Superior temporal gyrus (tissue), 1 donor: ENCODE measurements at regions not wholly inside any gene's neighbourhood (a gene's known extent, or its start where the extent isn't known, plus 50 kb on each side); places are given as distances from the start of the nearest gene placed in this dataset.
"Not testable (repeated sequence)": the region's sequence is repeated elsewhere in the genome, so short reads cannot be mapped to it uniquely, and the experiment has no call there.

Source experiments
- DNase-seq: peaks from one replicate; pipeline ENCODE4 v3.0.0-alpha.2; 2016; ENCODE audit errors: extremely low spot score

DNA sequence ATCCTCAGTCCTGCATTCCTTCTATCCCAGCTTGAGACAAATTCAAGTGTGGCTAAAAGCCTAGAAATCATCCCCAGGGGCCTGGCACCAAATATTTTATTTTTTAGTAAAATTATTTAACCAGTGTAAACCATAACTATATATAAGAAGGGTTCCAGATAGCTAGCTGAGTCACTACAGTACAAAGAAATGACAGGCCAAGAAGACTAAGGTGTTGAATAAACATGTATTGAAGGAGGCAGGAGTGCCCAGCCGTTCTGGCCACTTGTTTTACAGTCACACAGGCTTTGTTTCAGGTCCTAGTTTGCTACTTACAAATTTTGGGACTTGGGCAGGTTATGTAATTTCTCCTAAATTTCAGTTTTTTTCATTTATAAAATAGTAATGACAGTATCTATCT lies 225.9 kb upstream of the PITX2 start:
- DNase-seq: no peak

GRCh38 chr4:110849461-110849860 lies 226.6 kb upstream of the PITX2 start:
- DNase-seq: no peak

DNA sequence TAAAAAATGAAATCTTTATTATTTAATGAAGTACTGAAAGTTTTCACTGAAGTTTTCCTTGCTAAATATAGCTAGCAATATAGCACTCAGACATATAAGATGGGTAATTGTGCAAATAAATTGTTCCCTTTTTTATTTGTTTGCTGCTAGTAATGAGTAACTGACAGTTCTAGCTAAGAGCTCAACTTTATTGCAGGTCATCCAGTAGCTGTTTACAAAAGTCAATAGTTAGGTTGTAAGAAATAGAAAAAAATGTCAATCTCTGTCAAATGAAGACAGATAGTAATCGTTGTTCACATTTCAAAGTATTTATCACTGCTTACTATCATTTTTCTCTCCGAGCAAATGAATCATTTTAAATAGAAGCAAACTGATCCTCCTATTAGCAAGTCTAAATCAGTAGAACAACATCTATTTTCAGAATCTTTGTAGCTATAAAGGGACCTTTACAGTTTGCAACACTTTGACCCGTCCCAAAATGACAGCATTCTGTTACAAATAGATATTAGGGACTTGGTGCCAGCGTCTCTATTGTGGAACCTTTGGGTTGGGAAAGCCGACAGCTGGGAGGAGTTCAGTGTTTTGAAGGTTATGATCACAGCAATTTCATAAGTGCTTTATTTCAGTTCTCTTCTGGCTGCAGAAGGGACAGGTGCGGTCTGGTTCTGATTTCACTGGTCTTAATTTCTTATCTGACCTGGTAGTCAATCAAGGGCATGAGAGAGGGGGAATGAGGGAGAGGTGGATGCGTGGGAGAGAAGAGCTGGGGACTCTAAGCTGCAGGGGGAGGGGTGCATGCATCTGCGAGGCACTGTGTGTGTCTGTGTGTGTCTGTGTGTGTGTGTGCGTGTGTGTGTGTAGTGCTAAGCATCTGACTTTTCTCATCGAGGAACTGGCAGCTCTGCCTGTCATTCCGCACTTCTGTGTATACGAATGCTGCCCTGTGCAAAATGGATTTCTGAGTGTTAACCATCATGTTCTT lies 227.9 kb upstream of the PITX2 start:
- DNase-seq: no peak

- DNase-seq: no peak
These were observed 229.1 kb upstream of the PITX2 start for GRCh38 chr4:110851989-110852388.

DNA sequence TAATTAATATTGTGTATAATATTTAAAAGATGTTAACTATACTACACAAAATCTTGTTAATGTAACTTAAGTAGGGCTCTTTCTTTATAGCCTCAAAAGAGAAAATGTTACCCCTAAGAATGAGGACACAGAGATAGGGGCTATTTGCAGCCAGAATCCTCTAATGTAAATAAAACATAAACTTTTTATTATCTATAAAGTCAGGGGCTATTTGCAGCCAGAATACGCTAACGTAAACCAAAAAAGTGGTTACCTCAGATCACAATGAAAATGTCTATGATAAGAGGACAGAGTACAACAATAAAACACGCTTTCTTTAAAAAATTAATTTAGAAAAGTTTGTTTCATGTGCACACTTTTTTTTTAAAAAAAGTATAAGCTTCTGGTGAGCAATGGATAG lies 229.9 kb upstream of the PITX2 start:
- no peak for DNase-seq

- no peak for DNase-seq
These were observed 230.4 kb upstream of the PITX2 start for GRCh38 chr4:110853242-110853641.

- DNase-seq: no peak
These were observed 231.3 kb upstream of the PITX2 start for GRCh38 chr4:110854021-110854678.

DNA sequence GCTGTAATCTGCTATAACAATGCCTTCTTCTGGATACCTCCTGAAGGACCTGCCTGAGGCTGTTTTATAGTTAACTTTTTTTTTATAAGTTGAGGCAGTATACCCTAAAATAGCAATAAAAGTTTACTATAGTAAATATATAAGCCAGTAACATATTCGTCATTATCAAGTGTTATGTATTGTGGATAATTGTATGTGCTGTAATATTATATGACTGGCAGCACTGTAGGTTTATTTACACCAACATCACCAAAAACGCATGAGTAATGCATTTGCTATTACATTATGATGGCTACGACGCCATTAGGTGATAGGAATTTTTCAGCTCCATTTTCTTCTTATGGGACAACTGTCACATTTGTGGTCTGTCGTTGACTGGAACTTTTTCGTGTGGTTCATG lies 237.2 kb upstream of the PITX2 start:
- no peak for DNase-seq

DNA sequence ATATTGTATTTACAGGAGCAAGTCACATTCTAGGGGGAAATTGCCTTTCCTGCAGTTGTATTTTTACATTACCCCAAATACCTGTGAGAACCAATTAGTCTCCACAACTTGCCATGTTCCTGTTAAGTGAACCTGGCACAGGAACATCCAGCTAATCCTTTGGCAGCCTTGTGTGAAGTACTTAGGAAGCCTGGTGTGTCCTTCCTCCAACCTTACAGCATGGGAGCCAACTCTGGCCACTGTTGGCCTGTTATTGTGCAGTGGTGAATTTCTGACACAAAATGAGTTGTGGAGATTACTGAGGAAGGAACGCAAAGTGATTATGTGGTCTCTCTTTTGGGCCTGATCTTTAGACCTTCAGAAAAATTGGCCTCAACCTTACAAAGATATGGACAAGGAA lies 238.0 kb upstream of the PITX2 start:
- no peak for DNase-seq

DNA sequence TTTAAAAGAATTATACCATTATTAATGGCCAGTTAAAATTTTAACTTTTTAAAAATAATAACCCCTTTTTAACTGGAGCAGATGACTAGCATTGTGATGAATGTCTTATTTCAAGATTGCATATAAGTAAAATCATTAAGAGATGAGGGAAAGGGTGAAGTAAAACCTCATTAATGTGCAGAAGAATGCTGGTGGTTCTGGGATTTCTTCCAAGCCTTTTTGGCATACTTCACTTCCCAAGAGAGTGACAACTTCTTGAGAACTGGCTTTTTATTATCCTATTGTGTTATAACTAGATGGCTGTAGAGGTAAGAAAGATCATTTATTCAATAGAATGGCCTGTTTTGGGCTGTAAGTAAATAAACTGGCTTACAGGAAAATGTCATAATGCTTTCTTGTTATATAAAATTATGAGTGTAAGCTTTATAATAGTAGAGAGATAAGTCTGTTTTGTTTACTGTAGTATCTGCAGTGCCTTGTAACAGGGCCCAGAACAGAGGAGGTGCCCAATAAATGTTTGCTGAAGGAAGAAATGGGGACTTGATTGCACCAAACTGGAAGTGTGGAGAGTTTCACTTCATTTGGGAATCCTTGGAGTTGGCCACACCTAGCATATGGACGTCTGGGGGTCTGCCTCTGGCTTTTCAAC lies 242.9 kb upstream of the PITX2 start:
- no peak for DNase-seq

DNA sequence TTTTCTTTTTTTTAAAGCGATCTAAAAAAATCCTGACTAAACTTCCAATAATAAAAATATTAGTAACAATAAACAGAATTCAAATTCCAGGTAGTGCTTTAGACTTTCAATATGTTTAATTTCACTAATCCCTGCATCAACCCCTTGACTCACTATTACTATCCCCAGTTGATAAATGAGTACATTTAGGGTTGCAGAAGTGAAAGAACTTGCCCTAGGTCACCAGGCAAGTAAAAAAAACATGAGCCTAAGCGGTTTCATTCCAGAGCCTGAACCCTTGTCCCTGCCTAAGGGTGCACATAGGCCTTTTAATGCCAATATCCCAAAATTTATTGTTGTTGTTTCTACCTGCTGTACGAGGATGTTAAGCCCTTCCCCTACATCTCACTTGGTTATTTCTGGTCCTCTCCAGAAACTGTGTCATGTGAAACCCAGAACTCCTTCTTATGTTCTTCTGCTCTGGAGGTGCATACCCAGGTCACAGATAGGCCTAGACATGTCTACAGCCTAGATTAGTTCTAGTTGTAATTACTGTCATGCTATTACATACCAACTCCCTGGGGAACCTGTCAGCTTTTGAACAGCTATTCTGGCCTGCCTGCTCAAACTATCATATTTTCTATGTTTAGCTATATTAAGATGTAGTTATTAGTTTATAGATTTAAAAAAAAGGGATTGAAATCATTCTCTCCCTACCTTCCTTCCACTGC lies 244.5 kb upstream of the PITX2 start:
- DNase-seq: no peak

DNA sequence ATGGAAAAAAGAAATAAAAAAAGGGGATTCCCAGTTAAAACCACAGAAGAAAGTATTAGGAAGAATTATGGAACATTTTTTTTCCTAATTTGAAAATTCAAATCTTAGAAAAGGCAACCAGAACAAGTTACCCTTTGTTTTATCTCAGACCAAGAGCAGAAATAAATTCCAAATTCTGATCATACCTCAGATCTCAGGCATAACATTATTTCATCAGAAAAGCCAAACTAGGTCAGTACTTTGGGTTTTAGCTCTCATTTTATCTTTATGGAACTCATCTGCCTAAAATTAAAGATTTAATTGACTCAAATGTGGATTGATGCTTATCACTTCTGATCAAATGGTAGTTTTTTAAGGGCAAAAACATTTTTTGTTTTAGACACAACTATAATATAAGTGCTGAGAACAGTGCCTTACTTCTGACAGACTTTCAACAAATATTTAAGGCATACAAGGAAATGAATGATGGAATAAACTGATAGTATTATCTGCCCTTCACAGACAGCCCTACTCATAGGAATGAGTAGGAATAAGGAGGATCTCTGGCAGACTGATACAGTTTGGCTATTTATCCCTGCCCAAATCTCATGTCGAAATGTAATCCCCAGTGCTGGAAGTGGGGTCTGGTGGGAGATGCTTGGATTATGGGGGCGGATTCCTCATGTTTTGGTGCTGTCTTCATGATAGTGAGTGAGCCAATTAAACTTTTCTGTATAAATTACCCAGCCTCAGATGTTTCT lies 245.3 kb upstream of the PITX2 start:
- DNase-seq: no peak

GRCh38 chr4:110869114-110869513 lies 246.2 kb upstream of the PITX2 start:
- DNase-seq: no peak

DNA sequence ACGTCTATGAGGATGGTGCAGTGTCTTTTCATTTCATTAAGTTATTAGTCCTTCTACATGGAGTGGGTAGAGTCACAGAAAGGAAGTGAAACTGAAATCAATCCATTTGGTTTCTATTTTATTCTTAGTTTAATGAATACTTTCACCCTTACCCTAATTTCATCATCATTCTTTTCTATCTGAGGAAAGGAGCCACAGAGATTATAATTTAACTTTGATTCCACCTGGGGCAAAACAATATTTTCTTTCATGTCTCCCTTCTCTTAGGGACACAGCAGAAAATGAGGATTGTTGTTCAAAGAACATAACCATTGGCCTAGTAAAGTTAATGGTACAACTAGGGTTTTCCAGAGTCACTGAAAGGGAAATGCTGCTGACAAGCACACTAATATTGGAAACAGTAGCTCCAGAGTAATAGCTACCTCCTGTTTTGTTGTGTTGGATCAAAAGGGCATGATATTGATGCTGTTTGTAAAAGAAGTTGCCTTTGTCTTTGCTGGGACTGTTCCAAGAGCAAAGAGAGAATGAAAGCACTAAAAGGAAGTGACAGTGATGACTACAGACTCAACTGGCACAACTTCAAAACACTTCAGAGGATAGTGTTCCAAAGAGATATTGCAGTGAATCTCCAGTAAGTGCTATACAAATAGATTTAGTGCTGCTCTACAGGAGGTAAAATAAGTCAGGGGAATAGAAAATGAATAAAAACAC lies 247.1 kb upstream of the PITX2 start:
- no peak for DNase-seq

DNA sequence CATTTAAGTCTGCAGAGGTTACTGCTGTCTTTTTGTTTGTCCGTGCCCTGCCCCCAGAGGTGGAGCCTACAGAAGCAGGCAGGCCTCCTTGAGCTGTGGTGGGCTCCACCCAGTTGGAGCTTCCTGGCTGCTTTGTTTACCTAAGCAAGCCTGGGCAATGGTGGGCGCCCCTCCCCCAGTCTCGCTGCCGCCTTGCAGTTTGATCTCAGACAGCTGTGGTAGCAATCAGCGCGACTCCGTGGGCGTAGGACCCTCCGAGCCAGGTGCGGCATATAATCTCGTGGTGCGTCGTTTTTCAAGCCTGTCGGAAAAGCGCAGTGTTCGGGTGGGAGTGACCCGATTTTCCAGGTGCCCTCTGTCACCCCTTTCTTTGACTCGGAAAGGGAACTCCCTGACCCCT lies 253.3 kb upstream of the PITX2 start:
- not testable (repeated sequence) for DNase-seq

DNA sequence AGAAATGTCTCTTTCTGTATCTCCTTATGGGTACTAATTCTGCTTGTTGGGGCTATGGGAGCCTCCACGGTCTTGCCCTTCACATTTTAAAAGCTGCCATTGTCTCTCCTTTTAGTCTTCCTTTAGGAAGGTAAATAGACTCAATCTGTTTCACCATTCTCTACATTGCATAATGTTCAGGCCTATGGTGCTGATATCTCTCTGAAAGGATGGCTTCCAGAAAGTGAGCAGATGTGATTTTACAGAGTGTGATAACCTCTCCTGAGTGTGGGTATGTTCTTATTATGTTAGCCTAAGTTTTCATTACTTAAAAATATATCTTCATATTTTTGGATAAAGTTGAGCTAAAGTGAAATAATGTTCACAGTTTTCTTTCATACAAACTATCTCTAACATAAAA lies 254.0 kb upstream of the PITX2 start:
- no peak for DNase-seq

- DNase-seq: no peak
These were observed 255.0 kb upstream of the PITX2 start for GRCh38 chr4:110877778-110878370.

DNA sequence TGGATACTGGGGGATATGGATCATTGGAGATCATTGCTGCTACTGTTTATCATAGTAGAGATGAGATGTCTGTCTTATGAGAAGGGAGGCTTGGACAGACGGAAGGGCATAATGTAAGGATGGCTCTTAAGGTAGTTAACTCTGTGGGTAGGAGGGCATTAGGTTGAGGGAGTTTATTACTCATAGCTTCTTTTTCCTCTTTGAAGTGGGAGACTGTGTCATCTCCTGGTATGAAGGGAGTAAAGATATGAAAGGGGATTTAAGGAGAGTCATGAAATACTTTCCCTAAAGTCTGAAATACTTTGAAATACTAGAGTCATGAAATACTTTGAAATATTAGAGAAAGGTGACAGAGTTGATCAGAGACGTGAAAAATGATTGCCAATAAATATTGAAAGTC lies 255.5 kb upstream of the PITX2 start:
- no peak for DNase-seq

GRCh38 chr4:110878956-110879355 lies 256.1 kb upstream of the PITX2 start:
- no peak for DNase-seq

DNA sequence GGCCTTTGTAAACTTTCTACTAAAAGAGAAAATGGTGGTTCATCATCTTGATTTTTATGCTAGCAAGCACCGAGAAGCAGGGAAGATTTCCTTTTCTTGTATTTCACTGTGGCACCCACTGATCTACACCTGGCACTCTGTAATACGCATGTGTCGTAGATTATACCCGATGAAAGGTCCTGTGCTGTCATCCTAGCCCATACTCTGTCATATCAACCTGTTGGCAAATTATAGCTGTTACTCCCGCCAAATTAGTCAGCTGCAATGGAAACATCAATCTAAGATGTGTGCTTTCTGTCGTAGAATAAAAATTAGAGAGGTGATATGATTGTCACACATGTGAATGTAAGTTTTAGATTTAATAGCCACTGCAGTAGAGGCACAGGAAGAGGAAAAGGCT lies 263.4 kb upstream of the PITX2 start:
- no peak for DNase-seq
